WTC11 (cell line): ENCODE measurements at regions not wholly inside any gene's neighbourhood (a gene's known extent, or its start where the extent isn't known, plus 50 kb on each side); places are given as distances from the start of the nearest gene placed in this dataset.

Source experiments
- ATAC-seq: fragments of 200-7000 bp; cut with Tn5 transposase; 2 replicates; pipeline ENCODE4 v1.10.0; 2021; ENCODE audit warnings: mild to moderate bottlenecking, moderate library complexity
- CTCF ChIA-PET: fragments of 300-600 bp; sonication (Branson Sonifier 250); formaldehyde crosslinking; loops from one replicate; lab custom pipeline; 2021; ENCODE audit warnings: antibody characterized with exemption; lab: Charles Lee
- POLR2A ChIA-PET: fragments of 350-600 bp; sonication (Branson Sonifier 250); formaldehyde crosslinking; loops from one replicate; lab custom pipeline; 2021; ENCODE audit warnings: antibody characterized with exemption; lab: Charles Lee
- DNase-seq: peaks from one replicate; pipeline ENCODE4 v3.0.0; 2021; ENCODE audit warnings: low spot score
- H3K27ac Mint-ChIP-seq: 2 replicates; pipeline ENCODE4 v1.8.0; 2021; ENCODE audit warnings: mixed read lengths
- H3K27me3 Mint-ChIP-seq: 2 replicates; pipeline ENCODE4 v1.8.0; 2021; ENCODE audit warnings: low read depth, mild to moderate bottlenecking, moderate library complexity, mixed read lengths
- H3K36me3 Mint-ChIP-seq: 2 replicates; pipeline ENCODE4 v1.8.0; 2021; ENCODE audit warnings: mixed read lengths
- H3K4me1 Mint-ChIP-seq: 2 replicates; pipeline ENCODE4 v1.8.0; 2022; ENCODE audit warnings: mixed read lengths
- H3K4me3 Mint-ChIP-seq: 2 replicates; pipeline ENCODE4 v1.8.0; 2021; ENCODE audit warnings: mild to moderate bottlenecking, moderate library complexity, mixed read lengths
- H3K9me3 Mint-ChIP-seq: 2 replicates; pipeline ENCODE4 v1.8.0; 2021; ENCODE audit warnings: mixed read lengths
- ESRRA ChIP-seq: sonication (generic); formaldehyde crosslinking; IDR thresholded peaks from 2 replicates; pipeline ENCODE4 v1.8.1; 2022; ENCODE audit warnings: mild to moderate bottlenecking, missing genetic modification reagents, borderline replicate concordance
- FOXP1 ChIP-seq: sonication (generic); formaldehyde crosslinking; IDR thresholded peaks from 2 replicates; pipeline ENCODE4 v1.8.0; 2022; ENCODE audit warnings: missing genetic modification reagents, mild to moderate bottlenecking, moderate library complexity, borderline replicate concordance
- GRHL2 ChIP-seq: fragments of 250-450 bp; sonication (Bioruptor Pico); IDR thresholded peaks from 2 replicates; pipeline ENCODE4 v1.8.0; 2022; ENCODE audit warnings: mild to moderate bottlenecking, moderate library complexity; ENCODE audit not compliant: insufficient replicate concordance, severe bottlenecking
- HMGA2 ChIP-seq: fragments of 250-450 bp; sonication (Bioruptor Pico); IDR thresholded peaks from 2 replicates; pipeline ENCODE4 v1.4.0; 2021; ENCODE audit warnings: mild to moderate bottlenecking, moderate library complexity
- JAZF1 ChIP-seq: fragments of 250-450 bp; sonication (Bioruptor Pico); IDR thresholded peaks from 2 replicates; pipeline ENCODE4 v1.9.0; 2021; ENCODE audit warnings: moderate library complexity, mild to moderate bottlenecking, inconsistent platforms
- JUN ChIP-seq: sonication (generic); formaldehyde crosslinking; IDR thresholded peaks from 2 replicates; pipeline ENCODE4 v1.8.0; 2023; ENCODE audit warnings: mild to moderate bottlenecking, missing genetic modification reagents
- MXD4 ChIP-seq: fragments of 250-450 bp; sonication (Bioruptor Pico); IDR thresholded peaks from 2 replicates; pipeline ENCODE4 v1.8.0; 2021; ENCODE audit warnings: mild to moderate bottlenecking, moderate library complexity, borderline replicate concordance
- MYBL2 ChIP-seq: sonication (generic); formaldehyde crosslinking; IDR thresholded peaks from 2 replicates; pipeline ENCODE4 v1.8.1; 2023; ENCODE audit warnings: mild to moderate bottlenecking, moderate library complexity, missing genetic modification reagents
- OVOL2 ChIP-seq: fragments of 250-450 bp; sonication (Bioruptor Pico); IDR thresholded peaks from 2 replicates; pipeline ENCODE4 v1.9.0; 2021; ENCODE audit warnings: mild to moderate bottlenecking, borderline replicate concordance
- PRRX2 ChIP-seq: fragments of 250-450 bp; sonication (Bioruptor Pico); IDR thresholded peaks from 2 replicates; pipeline ENCODE4 v1.8.0; 2021; ENCODE audit warnings: mild to moderate bottlenecking
- RELA ChIP-seq: sonication (generic); formaldehyde crosslinking; IDR thresholded peaks from 2 replicates; pipeline ENCODE4 v1.8.1; 2022; ENCODE audit warnings: missing genetic modification reagents, mild to moderate bottlenecking, borderline replicate concordance
- SOX15 ChIP-seq: fragments of 250-450 bp; sonication (Bioruptor Pico); IDR thresholded peaks from 2 replicates; pipeline ENCODE4 v1.9.0; 2021; ENCODE audit warnings: mild to moderate bottlenecking
- TCF7 ChIP-seq: sonication (generic); formaldehyde crosslinking; IDR thresholded peaks from 2 replicates; pipeline ENCODE4 v1.8.0; 2022; ENCODE audit warnings: mild to moderate bottlenecking, low read depth, missing genetic modification reagents, moderate library complexity
- TEAD4 ChIP-seq: sonication (generic); formaldehyde crosslinking; IDR thresholded peaks from 2 replicates; pipeline ENCODE4 v1.8.0; 2022; ENCODE audit warnings: mild to moderate bottlenecking, missing genetic modification reagents
- ZNF219 ChIP-seq: sonication (generic); formaldehyde crosslinking; IDR thresholded peaks from 2 replicates; pipeline ENCODE4 v1.8.0; 2023; ENCODE audit warnings: missing genetic modification reagents, mild to moderate bottlenecking, borderline replicate concordance
- ZNF317 ChIP-seq: sonication (generic); formaldehyde crosslinking; IDR thresholded peaks from 2 replicates; pipeline ENCODE4 v1.8.1; 2023; ENCODE audit warnings: low read depth, mild to moderate bottlenecking, moderate library complexity, missing genetic modification reagents, borderline replicate concordance
- ZNF416 ChIP-seq: fragments of 250-450 bp; sonication (Bioruptor Pico); IDR thresholded peaks from 2 replicates; pipeline ENCODE4 v1.9.0; 2021; ENCODE audit warnings: mild to moderate bottlenecking, inconsistent platforms
- TF ChIP-seq, protein P1 (sequence below): sonication (generic); formaldehyde crosslinking; IDR thresholded peaks from 2 replicates; pipeline ENCODE4 v1.8.1; 2023; ENCODE audit warnings: mild to moderate bottlenecking, missing genetic modification reagents
- TF ChIP-seq, protein P2 (sequence below): sonication (generic); formaldehyde crosslinking; IDR thresholded peaks from 2 replicates; pipeline ENCODE4 v1.8.0; 2022; ENCODE audit warnings: mild to moderate bottlenecking, missing genetic modification reagents
- TF ChIP-seq, protein P3 (sequence below): sonication (generic); formaldehyde crosslinking; IDR thresholded peaks from 2 replicates; pipeline ENCODE4 v1.8.1; 2023; ENCODE audit warnings: mild to moderate bottlenecking, missing genetic modification reagents, borderline replicate concordance
- TF ChIP-seq, protein P4 (sequence below): sonication (generic); formaldehyde crosslinking; IDR thresholded peaks from 2 replicates; pipeline ENCODE4 v1.8.1; 2023; ENCODE audit warnings: mild to moderate bottlenecking, moderate library complexity, missing genetic modification reagents
- TF ChIP-seq, protein P5 (sequence below): sonication (generic); formaldehyde crosslinking; IDR thresholded peaks from 2 replicates; pipeline ENCODE4 v1.8.0; 2022; ENCODE audit warnings: mild to moderate bottlenecking, missing genetic modification reagents
- TF ChIP-seq, protein P6 (sequence below): fragments of 250-450 bp; sonication (Bioruptor Pico); IDR thresholded peaks from 2 replicates; pipeline ENCODE4 v2.1.2; 2022; ENCODE audit warnings: mild to moderate bottlenecking, moderate library complexity

DNA sequence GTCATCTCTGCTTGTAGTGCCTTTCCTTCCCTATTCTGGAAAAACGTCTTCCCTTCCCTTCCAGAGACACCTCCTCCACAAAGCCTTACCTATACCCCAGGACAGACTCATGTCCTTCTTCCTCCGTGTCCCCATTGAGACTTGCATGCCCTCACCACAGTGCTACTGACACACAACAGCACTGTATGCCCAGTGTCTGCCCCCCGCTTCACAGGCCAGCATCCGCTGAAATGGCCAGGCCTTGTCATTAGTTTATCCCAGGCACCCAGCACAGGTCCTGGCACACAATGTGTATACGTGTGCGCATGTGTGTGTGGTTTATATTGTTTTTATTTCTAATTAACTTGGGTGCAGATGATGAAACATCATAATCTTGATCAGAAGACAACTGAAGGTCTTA is 130.1 kb upstream of the CCL2 start:
- no peak overlapping the region for H3K4me3 Mint-ChIP-seq
- H3K4me1 Mint-ChIP-seq: peaks cover 14% of the 10 kb centered on the region
- CTCF ChIA-PET: interaction anchor here (1.2 to 1.6 kb wide), 2 partner anchors 46 to 237 kb away, joined by 3 read pairs; no protein-coding TSS in a partner anchor
- no peaks in the 10 kb centered on the region for H3K36me3 Mint-ChIP-seq
- H3K27ac Mint-ChIP-seq: no peak overlapping the region
- no peaks in the 10 kb centered on the region for H3K9me3 Mint-ChIP-seq
- DNase-seq (no peak), ATAC-seq (no peak)
- POLR2A ChIA-PET: no interaction called here
- no peaks in the 10 kb centered on the region for H3K27me3 Mint-ChIP-seq
- TF ChIP-seq, protein P1, sequence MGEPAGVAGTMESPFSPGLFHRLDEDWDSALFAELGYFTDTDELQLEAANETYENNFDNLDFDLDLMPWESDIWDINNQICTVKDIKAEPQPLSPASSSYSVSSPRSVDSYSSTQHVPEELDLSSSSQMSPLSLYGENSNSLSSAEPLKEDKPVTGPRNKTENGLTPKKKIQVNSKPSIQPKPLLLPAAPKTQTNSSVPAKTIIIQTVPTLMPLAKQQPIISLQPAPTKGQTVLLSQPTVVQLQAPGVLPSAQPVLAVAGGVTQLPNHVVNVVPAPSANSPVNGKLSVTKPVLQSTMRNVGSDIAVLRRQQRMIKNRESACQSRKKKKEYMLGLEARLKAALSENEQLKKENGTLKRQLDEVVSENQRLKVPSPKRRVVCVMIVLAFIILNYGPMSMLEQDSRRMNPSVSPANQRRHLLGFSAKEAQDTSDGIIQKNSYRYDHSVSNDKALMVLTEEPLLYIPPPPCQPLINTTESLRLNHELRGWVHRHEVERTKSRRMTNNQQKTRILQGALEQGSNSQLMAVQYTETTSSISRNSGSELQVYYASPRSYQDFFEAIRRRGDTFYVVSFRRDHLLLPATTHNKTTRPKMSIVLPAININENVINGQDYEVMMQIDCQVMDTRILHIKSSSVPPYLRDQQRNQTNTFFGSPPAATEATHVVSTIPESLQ (CRISPR knock-in tag): no peak
- TF ChIP-seq TCF7: no peak
- TF ChIP-seq MYBL2 (CRISPR knock-in tag): no peak
- no peak for TF ChIP-seq ZNF219
- no peak for TF ChIP-seq JAZF1 (CRISPR knock-in tag)
- TF ChIP-seq MXD4: no peak
- no peak for TF ChIP-seq JUN (CRISPR knock-in tag)
- TF ChIP-seq OVOL2 (CRISPR knock-in tag): no peak
- TF ChIP-seq, protein P2, sequence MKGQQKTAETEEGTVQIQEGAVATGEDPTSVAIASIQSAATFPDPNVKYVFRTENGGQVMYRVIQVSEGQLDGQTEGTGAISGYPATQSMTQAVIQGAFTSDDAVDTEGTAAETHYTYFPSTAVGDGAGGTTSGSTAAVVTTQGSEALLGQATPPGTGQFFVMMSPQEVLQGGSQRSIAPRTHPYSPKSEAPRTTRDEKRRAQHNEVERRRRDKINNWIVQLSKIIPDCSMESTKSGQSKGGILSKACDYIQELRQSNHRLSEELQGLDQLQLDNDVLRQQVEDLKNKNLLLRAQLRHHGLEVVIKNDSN: no peak
- TF ChIP-seq SOX15 (CRISPR knock-in tag): no peak
- TF ChIP-seq, protein P3, sequence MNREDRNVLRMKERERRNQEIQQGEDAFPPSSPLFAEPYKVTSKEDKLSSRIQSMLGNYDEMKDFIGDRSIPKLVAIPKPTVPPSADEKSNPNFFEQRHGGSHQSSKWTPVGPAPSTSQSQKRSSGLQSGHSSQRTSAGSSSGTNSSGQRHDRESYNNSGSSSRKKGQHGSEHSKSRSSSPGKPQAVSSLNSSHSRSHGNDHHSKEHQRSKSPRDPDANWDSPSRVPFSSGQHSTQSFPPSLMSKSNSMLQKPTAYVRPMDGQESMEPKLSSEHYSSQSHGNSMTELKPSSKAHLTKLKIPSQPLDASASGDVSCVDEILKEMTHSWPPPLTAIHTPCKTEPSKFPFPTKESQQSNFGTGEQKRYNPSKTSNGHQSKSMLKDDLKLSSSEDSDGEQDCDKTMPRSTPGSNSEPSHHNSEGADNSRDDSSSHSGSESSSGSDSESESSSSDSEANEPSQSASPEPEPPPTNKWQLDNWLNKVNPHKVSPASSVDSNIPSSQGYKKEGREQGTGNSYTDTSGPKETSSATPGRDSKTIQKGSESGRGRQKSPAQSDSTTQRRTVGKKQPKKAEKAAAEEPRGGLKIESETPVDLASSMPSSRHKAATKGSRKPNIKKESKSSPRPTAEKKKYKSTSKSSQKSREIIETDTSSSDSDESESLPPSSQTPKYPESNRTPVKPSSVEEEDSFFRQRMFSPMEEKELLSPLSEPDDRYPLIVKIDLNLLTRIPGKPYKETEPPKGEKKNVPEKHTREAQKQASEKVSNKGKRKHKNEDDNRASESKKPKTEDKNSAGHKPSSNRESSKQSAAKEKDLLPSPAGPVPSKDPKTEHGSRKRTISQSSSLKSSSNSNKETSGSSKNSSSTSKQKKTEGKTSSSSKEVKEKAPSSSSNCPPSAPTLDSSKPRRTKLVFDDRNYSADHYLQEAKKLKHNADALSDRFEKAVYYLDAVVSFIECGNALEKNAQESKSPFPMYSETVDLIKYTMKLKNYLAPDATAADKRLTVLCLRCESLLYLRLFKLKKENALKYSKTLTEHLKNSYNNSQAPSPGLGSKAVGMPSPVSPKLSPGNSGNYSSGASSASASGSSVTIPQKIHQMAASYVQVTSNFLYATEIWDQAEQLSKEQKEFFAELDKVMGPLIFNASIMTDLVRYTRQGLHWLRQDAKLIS: no peak
- TF ChIP-seq ESRRA (CRISPR knock-in tag): no peak
- TF ChIP-seq, all 79 proteins: peak for 0

DNA sequence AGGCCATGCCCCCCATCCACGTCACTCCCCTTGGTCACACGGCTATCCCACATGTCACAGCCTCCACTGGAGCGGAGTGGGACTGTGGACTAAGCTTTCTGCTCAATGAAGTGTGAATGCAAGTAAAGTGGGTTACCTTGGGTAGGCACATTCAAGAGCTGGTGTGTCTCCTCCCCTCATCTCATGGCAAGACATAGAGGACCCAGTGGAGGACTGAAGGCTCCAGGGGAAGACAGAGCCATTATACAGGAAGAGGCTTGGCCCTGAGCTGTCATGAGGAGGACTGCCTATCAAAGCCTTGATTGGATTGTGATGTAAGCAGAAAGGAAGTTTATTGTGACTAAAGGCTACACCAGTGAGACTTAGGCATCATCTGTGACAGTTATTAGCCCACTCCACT is 129.2 kb upstream of the CCL2 start:
- no peaks in the 10 kb centered on the region for H3K27me3 Mint-ChIP-seq
- H3K4me3 Mint-ChIP-seq: no peak overlapping the region
- no peak overlapping the region for H3K27ac Mint-ChIP-seq
- DNase-seq: no peak
- no peaks in the 10 kb centered on the region for H3K36me3 Mint-ChIP-seq
- POLR2A ChIA-PET: no interaction called here
- peaks cover 15% of the 10 kb centered on the region for H3K4me1 Mint-ChIP-seq
- no peaks in the 10 kb centered on the region for H3K9me3 Mint-ChIP-seq
- ATAC-seq: no peak
- CTCF ChIA-PET: interaction anchor here (1.2 to 1.9 kb wide), 4 partner anchors 21 to 236 kb away, joined by 3 to 6 read pairs (median 4); no protein-coding TSS in a partner anchor
- no peak for TF ChIP-seq FOXP1 (CRISPR knock-in tag)
- TF ChIP-seq HMGA2: no peak
- no peak for TF ChIP-seq ZNF219
- no peak for TF ChIP-seq GRHL2 (CRISPR knock-in tag)
- no peak for TF ChIP-seq TEAD4 (CRISPR knock-in tag)
- TF ChIP-seq, protein P4, sequence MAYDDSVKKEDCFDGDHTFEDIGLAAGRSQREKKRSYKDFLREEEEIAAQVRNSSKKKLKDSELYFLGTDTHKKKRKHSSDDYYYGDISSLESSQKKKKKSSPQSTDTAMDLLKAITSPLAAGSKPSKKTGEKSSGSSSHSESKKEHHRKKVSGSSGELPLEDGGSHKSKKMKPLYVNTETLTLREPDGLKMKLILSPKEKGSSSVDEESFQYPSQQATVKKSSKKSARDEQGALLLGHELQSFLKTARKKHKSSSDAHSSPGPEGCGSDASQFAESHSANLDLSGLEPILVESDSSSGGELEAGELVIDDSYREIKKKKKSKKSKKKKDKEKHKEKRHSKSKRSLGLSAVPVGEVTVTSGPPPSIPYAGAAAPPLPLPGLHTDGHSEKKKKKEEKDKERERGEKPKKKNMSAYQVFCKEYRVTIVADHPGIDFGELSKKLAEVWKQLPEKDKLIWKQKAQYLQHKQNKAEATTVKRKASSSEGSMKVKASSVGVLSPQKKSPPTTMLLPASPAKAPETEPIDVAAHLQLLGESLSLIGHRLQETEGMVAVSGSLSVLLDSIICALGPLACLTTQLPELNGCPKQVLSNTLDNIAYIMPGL (CRISPR knock-in tag): no peak
- TF ChIP-seq, protein P5, sequence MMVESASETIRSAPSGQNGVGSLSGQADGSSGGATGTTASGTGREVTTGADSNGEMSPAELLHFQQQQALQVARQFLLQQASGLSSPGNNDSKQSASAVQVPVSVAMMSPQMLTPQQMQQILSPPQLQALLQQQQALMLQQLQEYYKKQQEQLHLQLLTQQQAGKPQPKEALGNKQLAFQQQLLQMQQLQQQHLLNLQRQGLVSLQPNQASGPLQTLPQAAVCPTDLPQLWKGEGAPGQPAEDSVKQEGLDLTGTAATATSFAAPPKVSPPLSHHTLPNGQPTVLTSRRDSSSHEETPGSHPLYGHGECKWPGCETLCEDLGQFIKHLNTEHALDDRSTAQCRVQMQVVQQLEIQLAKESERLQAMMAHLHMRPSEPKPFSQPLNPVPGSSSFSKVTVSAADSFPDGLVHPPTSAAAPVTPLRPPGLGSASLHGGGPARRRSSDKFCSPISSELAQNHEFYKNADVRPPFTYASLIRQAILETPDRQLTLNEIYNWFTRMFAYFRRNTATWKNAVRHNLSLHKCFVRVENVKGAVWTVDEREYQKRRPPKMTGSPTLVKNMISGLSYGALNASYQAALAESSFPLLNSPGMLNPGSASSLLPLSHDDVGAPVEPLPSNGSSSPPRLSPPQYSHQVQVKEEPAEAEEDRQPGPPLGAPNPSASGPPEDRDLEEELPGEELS (CRISPR knock-in tag): no peak
- TF ChIP-seq PRRX2 (CRISPR knock-in tag): no peak
- no peak for TF ChIP-seq MYBL2 (CRISPR knock-in tag)
- TF ChIP-seq RELA (CRISPR knock-in tag): no peak
- no peak for TF ChIP-seq ZNF317 (CRISPR knock-in tag)
- TF ChIP-seq ZNF416 (CRISPR knock-in tag): no peak
- TF ChIP-seq, protein P6, sequence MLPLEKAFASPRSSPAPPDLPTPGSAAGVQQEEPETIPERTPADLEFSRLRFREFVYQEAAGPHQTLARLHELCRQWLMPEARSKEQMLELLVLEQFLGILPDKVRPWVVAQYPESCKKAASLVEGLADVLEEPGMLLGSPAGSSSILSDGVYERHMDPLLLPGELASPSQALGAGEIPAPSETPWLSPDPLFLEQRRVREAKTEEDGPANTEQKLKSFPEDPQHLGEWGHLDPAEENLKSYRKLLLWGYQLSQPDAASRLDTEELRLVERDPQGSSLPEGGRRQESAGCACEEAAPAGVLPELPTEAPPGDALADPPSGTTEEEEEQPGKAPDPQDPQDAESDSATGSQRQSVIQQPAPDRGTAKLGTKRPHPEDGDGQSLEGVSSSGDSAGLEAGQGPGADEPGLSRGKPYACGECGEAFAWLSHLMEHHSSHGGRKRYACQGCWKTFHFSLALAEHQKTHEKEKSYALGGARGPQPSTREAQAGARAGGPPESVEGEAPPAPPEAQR: no peak
